ENCODE measurements at regions not wholly inside any gene's neighbourhood (a gene's known extent, or its start where the extent isn't known, plus 50 kb on each side); places are given as distances from the start of the nearest gene placed in this dataset.
"Not testable (repeated sequence)": the region's sequence is repeated elsewhere in the genome, so short reads cannot be mapped to it uniquely, and the experiment has no call there.

DNA sequence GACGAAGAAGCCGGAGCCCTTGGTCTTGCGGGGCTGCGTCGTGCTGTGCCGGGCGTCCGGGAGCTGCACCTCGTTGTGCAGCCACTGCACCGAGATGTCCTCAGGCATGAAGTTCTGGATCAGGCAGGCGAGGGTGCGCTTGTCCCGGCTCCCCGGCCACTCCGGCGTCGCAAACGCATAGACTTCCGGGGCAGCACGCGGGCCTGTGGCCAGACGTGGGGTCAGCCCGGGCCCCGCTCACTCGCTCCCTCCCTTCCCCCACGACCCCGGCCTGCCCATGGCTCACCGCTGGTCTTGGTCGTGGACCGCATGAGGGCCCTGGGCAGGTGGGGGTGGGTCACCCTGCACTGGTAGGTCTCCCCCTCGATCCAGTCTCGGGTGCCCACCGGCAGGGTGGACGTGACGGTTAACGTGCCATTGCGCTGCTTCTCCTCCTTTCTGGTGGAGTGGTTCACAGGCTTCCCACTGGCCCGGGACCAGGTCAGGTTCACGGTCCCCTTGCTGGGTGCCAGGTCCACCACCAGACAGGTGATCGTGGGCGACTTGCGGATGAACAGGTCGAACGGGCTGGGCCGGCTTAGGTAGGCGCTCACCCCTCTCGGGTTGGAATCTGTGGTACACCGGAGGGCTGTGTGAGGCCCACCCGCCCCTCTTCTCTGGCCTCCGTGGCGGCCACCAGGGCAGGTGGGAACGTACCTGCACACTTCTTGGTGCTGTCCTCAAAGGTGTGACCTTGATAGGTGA, 74.0 kb downstream of the TMEM121 start:
- H3K9me3 ChIP-seq; DNase-seq (ENCODE audit: low spot score in 2 of 2); H3K27me3 ChIP-seq; intact Hi-C loops (cut with DNase I); H3K4me3 ChIP-seq; H3K36me3 ChIP-seq; H3K27ac ChIP-seq; H3K4me1 ChIP-seq: not testable (repeated sequence)

DNA sequence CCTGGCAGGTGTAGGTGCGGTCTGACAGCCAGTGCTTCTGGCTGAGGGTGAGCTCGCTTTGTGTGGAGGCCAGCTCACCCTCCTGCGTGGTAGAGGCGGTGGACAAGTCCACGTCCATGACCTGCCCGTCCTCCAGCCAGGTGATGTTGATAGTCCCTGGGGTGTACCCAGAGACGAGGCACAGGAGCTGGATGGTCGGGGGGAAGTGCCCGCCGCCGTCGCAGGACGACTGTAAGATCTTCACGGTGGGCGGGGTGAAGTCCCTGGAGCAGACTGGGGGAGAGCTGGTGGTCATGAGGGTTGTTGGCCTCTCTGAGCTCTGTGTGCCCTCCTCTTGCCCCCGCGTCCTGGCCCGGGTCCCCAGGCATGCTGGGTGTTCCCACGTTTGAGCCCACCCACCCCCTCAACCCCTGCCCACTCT, 74.6 kb downstream of the TMEM121 start:
- Histone ChIP-seq H3K9me3 (no peaks in the 10 kb centered on the region), H3K4me3 (no peak overlapping the region), H3K27ac (no peak overlapping the region), H3K4me1 (no peaks in the 10 kb centered on the region), H3K36me3 (no peaks in the 10 kb centered on the region), H3K27me3 (no peaks in the 10 kb centered on the region)
- TF ChIP-seq, protein P1, sequence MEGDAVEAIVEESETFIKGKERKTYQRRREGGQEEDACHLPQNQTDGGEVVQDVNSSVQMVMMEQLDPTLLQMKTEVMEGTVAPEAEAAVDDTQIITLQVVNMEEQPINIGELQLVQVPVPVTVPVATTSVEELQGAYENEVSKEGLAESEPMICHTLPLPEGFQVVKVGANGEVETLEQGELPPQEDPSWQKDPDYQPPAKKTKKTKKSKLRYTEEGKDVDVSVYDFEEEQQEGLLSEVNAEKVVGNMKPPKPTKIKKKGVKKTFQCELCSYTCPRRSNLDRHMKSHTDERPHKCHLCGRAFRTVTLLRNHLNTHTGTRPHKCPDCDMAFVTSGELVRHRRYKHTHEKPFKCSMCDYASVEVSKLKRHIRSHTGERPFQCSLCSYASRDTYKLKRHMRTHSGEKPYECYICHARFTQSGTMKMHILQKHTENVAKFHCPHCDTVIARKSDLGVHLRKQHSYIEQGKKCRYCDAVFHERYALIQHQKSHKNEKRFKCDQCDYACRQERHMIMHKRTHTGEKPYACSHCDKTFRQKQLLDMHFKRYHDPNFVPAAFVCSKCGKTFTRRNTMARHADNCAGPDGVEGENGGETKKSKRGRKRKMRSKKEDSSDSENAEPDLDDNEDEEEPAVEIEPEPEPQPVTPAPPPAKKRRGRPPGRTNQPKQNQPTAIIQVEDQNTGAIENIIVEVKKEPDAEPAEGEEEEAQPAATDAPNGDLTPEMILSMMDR (IDR thresholded peaks at IDR 0.05), result no peak
- intact Hi-C loops (cut with DNase I), result no loop called here
- DNase-seq (ENCODE audit: low spot score in 2 of 2), result no peak

DNA sequence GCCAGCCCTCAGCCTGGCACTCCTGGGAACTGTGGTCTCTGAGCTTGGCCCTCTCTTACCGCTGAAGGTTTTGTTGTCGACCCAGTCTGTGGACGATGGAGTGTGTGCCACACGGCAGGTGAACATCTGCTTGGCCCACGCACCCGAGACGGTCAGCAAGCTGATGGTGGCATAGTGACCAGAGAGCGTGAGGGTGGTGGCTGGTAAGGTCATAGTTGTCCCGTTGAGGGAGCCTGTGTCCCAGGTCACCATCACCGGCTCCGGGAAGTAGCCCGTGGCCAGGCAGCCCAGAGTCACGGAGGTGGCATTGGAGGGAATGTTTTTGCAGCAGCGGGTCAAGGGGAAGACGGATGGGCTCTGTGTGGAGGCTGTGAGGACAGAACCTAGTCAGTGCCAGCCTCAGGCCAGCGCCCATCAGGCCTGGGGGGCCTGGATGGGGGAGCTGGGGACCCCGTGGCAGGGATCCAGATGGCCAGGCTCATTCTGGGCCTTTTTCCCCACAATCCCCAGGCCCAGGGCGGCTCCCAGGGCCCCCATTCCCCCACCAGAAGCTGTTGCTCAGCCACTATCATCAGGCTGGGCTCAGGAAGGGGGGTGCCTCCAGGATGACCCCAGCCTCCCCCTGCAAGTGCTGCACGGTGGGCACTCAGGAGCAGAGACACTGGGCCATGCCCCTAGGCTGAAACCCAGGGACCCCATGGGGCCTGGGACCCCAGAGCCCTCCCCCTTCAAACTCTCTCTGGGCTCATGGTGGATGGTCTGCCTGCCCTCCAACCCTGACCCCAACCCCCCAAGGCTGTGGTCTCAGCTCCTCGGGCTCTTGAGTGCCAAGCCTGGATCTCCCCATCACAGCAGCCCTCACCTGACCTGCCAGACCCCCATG, 75.2 kb downstream of the TMEM121 start:
- no peaks in the 10 kb centered on the region for H3K4me1 ChIP-seq
- H3K27me3 ChIP-seq, result no peaks in the 10 kb centered on the region
- no peak overlapping the region for H3K27ac ChIP-seq
- TF ChIP-seq, protein P1 (IDR thresholded peaks at IDR 0.05), result no peak
- H3K4me3 ChIP-seq, result no peak overlapping the region
- intact Hi-C loops (cut with DNase I), result no loop called here
- H3K9me3 ChIP-seq, result no peaks in the 10 kb centered on the region
- no peaks in the 10 kb centered on the region for H3K36me3 ChIP-seq
- peak in 1 of 2 donors; percentile 35 for DNase-seq (ENCODE audit: low spot score in 2 of 2)

DNA sequence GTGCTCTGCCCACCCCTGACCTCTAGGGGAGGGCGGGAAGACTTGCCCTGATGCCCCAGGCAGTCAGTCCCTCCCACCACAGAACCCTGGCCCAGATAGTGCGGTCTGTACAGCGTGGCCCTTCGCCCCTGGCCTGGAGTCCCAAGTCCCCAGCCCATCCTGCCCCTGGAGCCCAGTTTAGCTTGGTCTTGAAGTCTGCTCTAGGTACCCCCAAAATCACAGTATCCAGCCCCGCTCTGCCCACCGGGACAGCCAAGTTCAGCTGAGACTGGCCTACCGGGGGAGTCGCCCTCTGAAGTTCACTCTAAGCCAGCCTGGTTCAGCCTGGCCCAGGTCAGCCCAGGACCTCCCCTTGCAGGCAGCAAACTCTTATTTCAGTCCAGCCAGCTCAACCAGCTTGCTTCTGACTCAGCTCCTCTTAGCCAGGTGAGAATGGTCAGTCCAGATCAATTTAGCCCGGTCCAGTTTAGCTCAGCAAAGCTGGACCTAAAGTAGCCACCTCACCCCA, 75.9 kb downstream of the TMEM121 start:
- Histone ChIP-seq H3K27me3 (no peaks in the 10 kb centered on the region), H3K4me1 (no peaks in the 10 kb centered on the region), H3K27ac (no peak overlapping the region), H3K4me3 (no peak overlapping the region), H3K9me3 (no peaks in the 10 kb centered on the region), H3K36me3 (no peaks in the 10 kb centered on the region)
- DNase-seq (ENCODE audit: low spot score in 2 of 2), result no peak
- TF ChIP-seq, protein P1 (IDR thresholded peaks at IDR 0.05), result no peak
- intact Hi-C loops (cut with DNase I), result no loop called here

DNA sequence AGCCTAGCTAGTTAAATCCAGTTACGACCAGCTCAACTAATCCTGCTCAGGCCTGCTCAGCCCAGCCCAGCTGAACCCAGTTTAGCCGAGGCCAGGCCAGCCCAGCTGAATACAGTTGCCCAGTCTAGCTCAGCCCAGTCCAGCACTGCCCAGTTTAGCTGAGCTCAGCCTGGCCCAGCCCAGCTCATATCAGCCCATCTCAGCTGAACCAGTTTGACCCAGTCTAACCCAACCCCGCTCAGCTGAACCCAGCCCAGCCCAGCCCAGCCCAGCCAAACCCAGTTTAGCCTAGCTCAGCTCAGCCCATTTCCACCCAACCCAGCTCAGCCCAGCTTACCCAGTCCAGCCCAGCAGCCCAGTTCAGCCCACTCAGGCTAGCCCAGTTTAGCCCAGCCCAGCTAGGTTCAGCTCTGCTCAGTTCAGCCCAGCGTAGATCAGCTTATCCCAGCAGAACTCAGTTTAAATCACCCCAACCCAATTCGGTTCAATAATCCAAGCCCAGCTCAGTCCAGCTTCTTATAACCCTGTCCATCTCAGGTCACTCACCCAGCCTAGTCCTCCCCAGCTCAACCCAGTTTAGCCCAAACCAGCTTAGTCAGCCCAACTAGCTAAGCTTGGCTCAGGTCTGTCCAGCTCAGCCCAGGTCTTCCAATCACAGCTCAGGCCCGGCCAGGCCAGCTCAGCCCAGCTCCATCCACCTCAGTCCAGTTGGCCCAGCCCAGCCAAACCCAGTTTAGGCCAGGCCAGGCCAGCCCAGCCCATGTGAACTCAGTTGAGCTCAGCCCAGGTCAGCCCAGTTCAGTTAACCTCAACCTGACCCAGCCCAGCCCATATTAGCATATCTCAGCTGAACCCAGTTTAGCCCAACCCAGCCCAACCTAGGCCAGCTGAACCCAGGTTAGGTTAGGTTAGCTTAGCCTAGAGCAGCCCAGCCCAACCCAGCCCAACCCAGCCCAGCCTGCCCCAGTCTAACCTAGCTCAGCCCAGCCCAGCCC, 76.7 kb downstream of the TMEM121 start:
- intact Hi-C loops (cut with DNase I), result no loop called here
- H3K27me3 ChIP-seq, result no peaks in the 10 kb centered on the region
- TF ChIP-seq, protein P1 (IDR thresholded peaks at IDR 0.05), result no peak

DNA sequence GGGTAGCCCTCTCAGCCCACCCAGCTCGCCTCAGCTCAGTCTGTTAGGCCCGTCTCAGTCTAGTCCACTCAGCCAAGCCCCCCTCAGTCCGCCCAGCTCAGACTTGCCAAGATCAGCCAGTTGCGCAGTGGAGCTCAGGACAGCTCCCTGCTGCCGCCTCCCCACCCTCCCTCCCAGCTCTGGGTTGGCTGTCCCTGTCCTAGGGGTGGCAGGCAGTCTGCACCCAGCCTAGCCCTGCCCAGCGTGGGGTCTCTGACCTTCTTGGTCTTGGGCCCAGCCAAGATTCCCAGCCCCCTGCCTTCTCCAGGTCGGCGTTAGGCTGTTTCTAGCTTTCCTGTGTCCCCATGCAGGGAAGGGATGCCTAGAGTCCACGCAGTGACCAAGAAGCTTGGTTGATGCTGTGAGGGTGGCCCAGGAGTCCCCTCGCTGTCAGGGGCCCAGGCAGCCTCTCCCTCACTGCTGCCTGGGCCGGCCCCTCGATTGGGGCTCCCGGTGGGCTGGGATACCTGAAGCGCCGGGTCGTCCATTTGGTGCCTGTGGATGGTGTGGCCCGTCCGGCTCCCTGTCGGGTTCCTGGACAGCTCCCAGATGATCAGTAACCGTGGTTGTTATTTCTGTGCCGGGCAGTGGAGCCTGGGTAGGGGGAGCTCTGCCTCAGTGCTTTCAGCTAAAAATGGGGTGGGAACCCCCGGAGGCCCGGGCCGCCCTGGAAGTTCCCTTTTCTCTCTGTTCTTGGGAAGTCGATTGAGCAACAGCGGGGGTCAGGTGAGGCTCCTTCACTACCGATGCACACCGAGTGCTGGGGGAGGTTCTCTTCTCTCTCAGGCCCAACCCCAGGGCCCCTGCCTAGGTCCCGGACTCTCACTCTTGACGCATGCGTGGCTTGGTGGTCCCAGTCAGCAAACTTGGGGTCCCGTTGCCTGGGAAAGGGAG, 78.4 kb downstream of the TMEM121 start:
- H3K9me3 ChIP-seq; H3K36me3 ChIP-seq; intact Hi-C loops (cut with DNase I); H3K4me1 ChIP-seq; H3K27ac ChIP-seq; H3K4me3 ChIP-seq; H3K27me3 ChIP-seq: not testable (repeated sequence)
- DNase-seq (ENCODE audit: low spot score in 2 of 2), result peak in 1 of 2 donors; percentile 40

More for the DNA sequence above, 76.7 kb downstream of the TMEM121 start:
- Histone ChIP-seq H3K4me3 (no peak overlapping the region), H3K4me1 (no peaks in the 10 kb centered on the region), H3K27ac (no peak overlapping the region), H3K36me3 (no peaks in the 10 kb centered on the region), H3K9me3 (no peaks in the 10 kb centered on the region)
- DNase-seq (ENCODE audit: low spot score in 2 of 2), result peak in 1 of 2 donors; percentile 50

All from ascending aorta (tissue), 2 donors.